Mesendoderm (in vitro differentiated cells): ENCODE measurements at regions not wholly inside any gene's neighbourhood (a gene's known extent, or its start where the extent isn't known, plus 50 kb on each side); places are given as distances from the start of the nearest gene placed in this dataset.

Source experiments
- DNase-seq: peaks from one replicate; pipeline ENCODE4 v3.0.0; 2013
- H2AK5ac ChIP-seq: 2 replicates; pipeline ENCODE4 v1.6.1; 2013; ENCODE audit warnings: low read length, inconsistent platforms
- H2BK120ac ChIP-seq: 2 replicates; pipeline ENCODE4 v1.6.1; 2013; ENCODE audit warnings: low read depth, mild to moderate bottlenecking, low read length, moderate library complexity, mixed read lengths
- H2BK15ac ChIP-seq: replicated peaks from 2 replicates; pipeline ENCODE4 v1.6.1; 2013; ENCODE audit warnings: low read depth, mild to moderate bottlenecking, moderate library complexity
- H2BK5ac ChIP-seq: 2 replicates; pipeline ENCODE4 v1.6.1; 2013; ENCODE audit warnings: low read length, inconsistent platforms
- H3K18ac ChIP-seq: 2 replicates; pipeline ENCODE4 v1.6.1; 2013; ENCODE audit warnings: mild to moderate bottlenecking, low read length, mixed read lengths
- H3K23ac ChIP-seq: one replicate; pipeline ENCODE4 v1.6.1; 2013; ENCODE audit warnings: low read length
- H3K27ac ChIP-seq: 2 replicates; pipeline ENCODE4 v1.5.1; 2013; ENCODE audit warnings: low read depth, mild to moderate bottlenecking, inconsistent platforms, low read length, moderate library complexity
- H3K27me3 ChIP-seq: 2 replicates; pipeline ENCODE4 v1.6.1; 2013; ENCODE audit warnings: low read length, control low read depth, mild to moderate bottlenecking, inconsistent platforms; ENCODE audit not compliant: insufficient read depth, poor library complexity
- H3K36me3 ChIP-seq: 2 replicates; pipeline ENCODE4 v1.6.1; 2013; ENCODE audit warnings: low read length, inconsistent platforms; ENCODE audit not compliant: control insufficient read depth, insufficient read depth
- H3K4ac ChIP-seq: one replicate; pipeline ENCODE4 v1.6.1; 2013; ENCODE audit warnings: low read depth, mild to moderate bottlenecking, low read length, moderate library complexity
- H3K4me1 ChIP-seq: 2 replicates; pipeline ENCODE4 v1.6.1; 2013; ENCODE audit warnings: low read depth, low read length, inconsistent platforms; ENCODE audit not compliant: control insufficient read depth
- H3K4me2 ChIP-seq: 2 replicates; pipeline ENCODE4 v1.6.1; 2013; ENCODE audit warnings: low read length
- H3K4me3 ChIP-seq: 2 replicates; pipeline ENCODE4 v1.5.1; 2013; ENCODE audit warnings: mild to moderate bottlenecking, low read length
- H3K56ac ChIP-seq: one replicate; pipeline ENCODE4 v1.6.1; 2013; ENCODE audit warnings: low read length
- H3K79me1 ChIP-seq: 2 replicates; pipeline ENCODE4 v1.6.1; 2013; ENCODE audit warnings: low read length, inconsistent platforms
- H3K79me2 ChIP-seq: 2 replicates; pipeline ENCODE4 v1.6.1; 2013; ENCODE audit warnings: mild to moderate bottlenecking, low read length; ENCODE audit not compliant: control insufficient read depth, insufficient read depth
- H3K9ac ChIP-seq: 2 replicates; pipeline ENCODE4 v1.6.1; 2013; ENCODE audit warnings: low read length, inconsistent platforms
- H4K5ac ChIP-seq: one replicate; pipeline ENCODE4 v1.6.1; 2013; ENCODE audit warnings: low read length
- H4K8ac ChIP-seq: one replicate; pipeline ENCODE4 v1.6.1; 2013; ENCODE audit warnings: low read depth, mild to moderate bottlenecking, control low read depth, low read length, moderate library complexity
- WGBS: extraction: QIAGEN DNeasy Blood & Tissue Kit; methylation state at CpG from one replicate; pipeline ENCODE4 v1.1.7; 2013; ENCODE audit warnings: low lambda C conversion rate, missing lambda C conversion rate; ENCODE audit not compliant: insufficient coverage; ENCODE audit errors: extremely low coverage; 5-methylcytosine and 5-hydroxymethylcytosine counted together

- Histone ChIP-seq H3K27ac (no peak overlapping the region), H3K56ac (no peak overlapping the region), H3K4me1 (no peaks in the 10 kb centered on the region), H3K4me3 (no peak overlapping the region), H2BK120ac (no peak overlapping the region), H3K9ac (no peak overlapping the region), H3K4ac (no peak overlapping the region), H2BK15ac (no peak overlapping the region), H3K36me3 (no peaks in the 10 kb centered on the region), H4K8ac (no peak overlapping the region), H3K79me2 (no peaks in the 10 kb centered on the region), H3K18ac (no peak overlapping the region), H3K23ac (no peak overlapping the region), H3K79me1 (no peaks in the 10 kb centered on the region), H2AK5ac (no peak overlapping the region), H3K4me2 (no peak overlapping the region), H3K27me3 (no peaks in the 10 kb centered on the region), H4K5ac (no peak overlapping the region), H2BK5ac (no peak overlapping the region)
- DNase-seq: no peak
- no CpG with 5 or more reads among the region's 2 CpGs for WGBS
Observed at GRCh38 chr2:52933878-52934277, 833.7 kb upstream of the CHAC2 start.

GRCh38 chr2:52931660-52932059 lies 835.9 kb upstream of the CHAC2 start:
- no peak for DNase-seq
- WGBS: no CpG with 5 or more reads among the region's 1 CpG
- H3K56ac ChIP-seq: no peak overlapping the region

GRCh38 chr2:52929412-52929811 lies 838.2 kb upstream of the CHAC2 start:
- Histone ChIP-seq H3K79me1 (no peaks in the 10 kb centered on the region), H2BK15ac (no peak overlapping the region), H3K4me2 (no peak overlapping the region), H2BK5ac (no peak overlapping the region), H2BK120ac (no peak overlapping the region), H3K9ac (no peak overlapping the region), H3K4ac (no peak overlapping the region), H3K4me3 (no peak overlapping the region), H3K27me3 (no peaks in the 10 kb centered on the region), H3K56ac (no peak overlapping the region), H2AK5ac (no peak overlapping the region), H3K4me1 (no peaks in the 10 kb centered on the region), H3K79me2 (no peaks in the 10 kb centered on the region), H3K27ac (no peak overlapping the region), H3K18ac (no peak overlapping the region), H4K5ac (no peak overlapping the region), H3K23ac (no peak overlapping the region), H3K36me3 (no peaks in the 10 kb centered on the region), H4K8ac (no peak overlapping the region)
- DNase-seq: no peak
- WGBS: no CpG with 5 or more reads among the region's 4 CpGs

More at GRCh38 chr2:52931660-52932059, 835.9 kb upstream of the CHAC2 start:
- no peak overlapping the region for H3K4me3 ChIP-seq
- H4K5ac ChIP-seq: no peak overlapping the region
- no peaks in the 10 kb centered on the region for H3K4me1 ChIP-seq
- no peak overlapping the region for H3K4me2 ChIP-seq
- H3K4ac ChIP-seq: no peak overlapping the region
- no peak overlapping the region for H3K9ac ChIP-seq
- H3K23ac ChIP-seq: no peak overlapping the region
- H2AK5ac ChIP-seq: no peak overlapping the region
- H3K18ac ChIP-seq: no peak overlapping the region
- no peaks in the 10 kb centered on the region for H3K36me3 ChIP-seq
- no peak overlapping the region for H2BK5ac ChIP-seq
- no peaks in the 10 kb centered on the region for H3K27me3 ChIP-seq
- no peak overlapping the region for H3K27ac ChIP-seq
- no peaks in the 10 kb centered on the region for H3K79me2 ChIP-seq
- no peak overlapping the region for H2BK120ac ChIP-seq
- H3K79me1 ChIP-seq: no peaks in the 10 kb centered on the region
- no peak overlapping the region for H2BK15ac ChIP-seq
- H4K8ac ChIP-seq: no peak overlapping the region

- no peak for DNase-seq
- no peaks in the 10 kb centered on the region for H3K79me1 ChIP-seq
- no peaks in the 10 kb centered on the region for H3K79me2 ChIP-seq
Observed at GRCh38 chr2:52919673-52920072, 847.9 kb upstream of the CHAC2 start.

GRCh38 chr2:52918551-52918950 lies 849.1 kb upstream of the CHAC2 start:
- H3K27me3 ChIP-seq: no peaks in the 10 kb centered on the region
- no peak overlapping the region for H2BK120ac ChIP-seq
- H3K9ac ChIP-seq: no peak overlapping the region
- H3K4me1 ChIP-seq: no peaks in the 10 kb centered on the region
- no CpG with 5 or more reads among the region's 1 CpG for WGBS
- no peak for DNase-seq
- H2BK5ac ChIP-seq: no peak overlapping the region
- no peak overlapping the region for H3K56ac ChIP-seq
- no peaks in the 10 kb centered on the region for H3K79me1 ChIP-seq
- H3K27ac ChIP-seq: no peak overlapping the region
- no peak overlapping the region for H3K4ac ChIP-seq
- H3K79me2 ChIP-seq: no peaks in the 10 kb centered on the region
- no peak overlapping the region for H4K5ac ChIP-seq
- no peaks in the 10 kb centered on the region for H3K36me3 ChIP-seq
- no peak overlapping the region for H3K4me3 ChIP-seq
- no peak overlapping the region for H3K4me2 ChIP-seq
- H2BK15ac ChIP-seq: no peak overlapping the region
- H4K8ac ChIP-seq: no peak overlapping the region
- H2AK5ac ChIP-seq: no peak overlapping the region
- H3K18ac ChIP-seq: no peak overlapping the region
- H3K23ac ChIP-seq: no peak overlapping the region

More at GRCh38 chr2:52919673-52920072, 847.9 kb upstream of the CHAC2 start:
- H3K4me2 ChIP-seq: no peak overlapping the region
- no CpG with 5 or more reads among the region's 4 CpGs for WGBS
- H3K56ac ChIP-seq: no peak overlapping the region
- no peak overlapping the region for H2BK120ac ChIP-seq
- H3K18ac ChIP-seq: no peak overlapping the region
- H4K8ac ChIP-seq: no peak overlapping the region
- H3K4me3 ChIP-seq: no peak overlapping the region
- no peak overlapping the region for H3K23ac ChIP-seq
- H3K36me3 ChIP-seq: no peaks in the 10 kb centered on the region
- H3K27ac ChIP-seq: no peak overlapping the region
- H3K4ac ChIP-seq: no peak overlapping the region
- H2BK5ac ChIP-seq: no peak overlapping the region
- no peaks in the 10 kb centered on the region for H3K27me3 ChIP-seq
- no peak overlapping the region for H3K9ac ChIP-seq
- H4K5ac ChIP-seq: no peak overlapping the region
- no peak overlapping the region for H2AK5ac ChIP-seq
- no peak overlapping the region for H2BK15ac ChIP-seq
- H3K4me1 ChIP-seq: no peaks in the 10 kb centered on the region

GRCh38 chr2:52916981-52917380 lies 850.6 kb upstream of the CHAC2 start:
- H2BK15ac ChIP-seq: no peak overlapping the region
- no CpG with 5 or more reads among the region's 3 CpGs for WGBS

More at GRCh38 chr2:52916981-52917380, 850.6 kb upstream of the CHAC2 start:
- H3K4me3 ChIP-seq: no peak overlapping the region
- no peak overlapping the region for H3K4me2 ChIP-seq
- H3K36me3 ChIP-seq: no peaks in the 10 kb centered on the region
- no peak overlapping the region for H4K5ac ChIP-seq
- no peak overlapping the region for H3K4ac ChIP-seq
- H3K23ac ChIP-seq: no peak overlapping the region
- H2BK5ac ChIP-seq: no peak overlapping the region
- H3K27me3 ChIP-seq: no peaks in the 10 kb centered on the region
- H3K4me1 ChIP-seq: no peaks in the 10 kb centered on the region
- H3K9ac ChIP-seq: no peak overlapping the region
- no peak overlapping the region for H3K56ac ChIP-seq
- H3K79me2 ChIP-seq: no peaks in the 10 kb centered on the region
- H2AK5ac ChIP-seq: no peak overlapping the region
- no peak for DNase-seq
- no peak overlapping the region for H3K18ac ChIP-seq
- no peaks in the 10 kb centered on the region for H3K79me1 ChIP-seq
- no peak overlapping the region for H3K27ac ChIP-seq
- no peak overlapping the region for H4K8ac ChIP-seq
- no peak overlapping the region for H2BK120ac ChIP-seq
